ENCODE measurements at regions not wholly inside any gene's neighbourhood (a gene's known extent, or its start where the extent isn't known, plus 50 kb on each side); places are given as distances from the start of the nearest gene placed in this dataset.

DNA sequence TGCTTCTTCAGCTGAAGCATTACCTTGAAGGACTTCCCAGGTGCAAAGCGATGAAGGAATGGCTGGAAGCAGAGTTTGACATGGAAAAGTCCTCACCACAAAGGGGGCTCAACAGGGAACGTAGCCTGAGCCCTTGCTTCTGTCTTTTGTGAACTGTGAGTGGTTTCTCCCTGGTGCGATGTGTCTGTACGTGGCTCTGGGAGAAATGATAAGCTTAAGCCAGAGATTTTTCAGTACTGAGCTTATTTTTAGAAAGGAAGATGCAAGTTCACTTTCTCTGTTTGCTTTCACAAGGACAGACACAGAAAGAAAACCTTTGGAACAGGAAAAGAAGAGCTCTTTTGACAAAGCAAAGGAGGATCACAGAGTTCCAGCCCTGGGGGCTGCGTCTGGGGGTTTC lies 79.4 kb downstream of the DACT2 start:
- TF ChIP-seq CREB1 (CRISPR knock-in tag; IDR thresholded peaks at IDR 0.05) (no peak), ZNF121 (CRISPR knock-in tag; IDR thresholded peaks at IDR 0.05) (no peak), SP1 (CRISPR knock-in tag; conservative IDR thresholded peaks at IDR 0.05) (no peak), CREM (CRISPR knock-in tag; IDR thresholded peaks at IDR 0.05) (no peak), PRRX2 (CRISPR knock-in tag; IDR thresholded peaks at IDR 0.05) (no peak)
- TF ChIP-seq, protein P1, sequence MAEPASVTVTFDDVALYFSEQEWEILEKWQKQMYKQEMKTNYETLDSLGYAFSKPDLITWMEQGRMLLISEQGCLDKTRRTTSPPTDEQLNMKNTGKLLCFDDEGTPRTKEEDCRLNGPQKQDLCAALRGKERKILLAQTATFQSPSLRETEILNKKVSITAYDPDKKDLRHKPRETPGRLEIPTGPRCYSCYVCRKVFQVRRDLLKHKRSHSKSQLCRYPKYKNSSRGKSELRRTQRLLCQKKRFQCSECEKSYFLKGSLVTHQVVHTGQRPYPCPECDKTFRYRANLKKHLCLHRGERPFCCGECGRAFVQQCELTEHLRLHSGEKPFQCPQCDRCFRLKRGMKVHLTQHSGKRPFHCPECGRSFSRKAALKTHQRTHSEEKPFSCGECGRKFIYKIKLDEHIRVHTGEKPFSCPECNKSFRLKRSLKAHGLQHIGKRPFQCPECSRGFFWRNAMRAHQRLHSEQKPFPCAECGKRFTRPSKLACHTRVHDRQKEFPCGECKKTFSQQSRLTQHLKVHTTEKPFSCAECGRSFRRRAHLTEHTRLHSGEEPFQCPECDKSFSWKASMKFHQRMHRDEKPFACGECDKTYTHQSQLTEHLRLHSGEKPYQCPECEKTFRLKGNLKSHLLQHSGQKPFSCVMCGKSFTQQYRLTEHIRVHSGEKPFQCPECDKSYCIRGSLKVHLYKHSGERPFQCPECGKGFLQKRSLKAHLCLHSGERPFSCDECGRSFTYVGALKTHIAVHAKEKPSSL (CRISPR knock-in tag; conservative IDR thresholded peaks at IDR 0.05): no peak
- TF ChIP-seq, protein P2, sequence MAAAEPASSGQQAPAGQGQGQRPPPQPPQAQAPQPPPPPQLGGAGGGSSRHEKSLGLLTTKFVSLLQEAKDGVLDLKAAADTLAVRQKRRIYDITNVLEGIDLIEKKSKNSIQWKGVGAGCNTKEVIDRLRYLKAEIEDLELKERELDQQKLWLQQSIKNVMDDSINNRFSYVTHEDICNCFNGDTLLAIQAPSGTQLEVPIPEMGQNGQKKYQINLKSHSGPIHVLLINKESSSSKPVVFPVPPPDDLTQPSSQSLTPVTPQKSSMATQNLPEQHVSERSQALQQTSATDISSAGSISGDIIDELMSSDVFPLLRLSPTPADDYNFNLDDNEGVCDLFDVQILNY (CRISPR knock-in tag; IDR thresholded peaks at IDR 0.05): no peak
- TF ChIP-seq, protein P3, sequence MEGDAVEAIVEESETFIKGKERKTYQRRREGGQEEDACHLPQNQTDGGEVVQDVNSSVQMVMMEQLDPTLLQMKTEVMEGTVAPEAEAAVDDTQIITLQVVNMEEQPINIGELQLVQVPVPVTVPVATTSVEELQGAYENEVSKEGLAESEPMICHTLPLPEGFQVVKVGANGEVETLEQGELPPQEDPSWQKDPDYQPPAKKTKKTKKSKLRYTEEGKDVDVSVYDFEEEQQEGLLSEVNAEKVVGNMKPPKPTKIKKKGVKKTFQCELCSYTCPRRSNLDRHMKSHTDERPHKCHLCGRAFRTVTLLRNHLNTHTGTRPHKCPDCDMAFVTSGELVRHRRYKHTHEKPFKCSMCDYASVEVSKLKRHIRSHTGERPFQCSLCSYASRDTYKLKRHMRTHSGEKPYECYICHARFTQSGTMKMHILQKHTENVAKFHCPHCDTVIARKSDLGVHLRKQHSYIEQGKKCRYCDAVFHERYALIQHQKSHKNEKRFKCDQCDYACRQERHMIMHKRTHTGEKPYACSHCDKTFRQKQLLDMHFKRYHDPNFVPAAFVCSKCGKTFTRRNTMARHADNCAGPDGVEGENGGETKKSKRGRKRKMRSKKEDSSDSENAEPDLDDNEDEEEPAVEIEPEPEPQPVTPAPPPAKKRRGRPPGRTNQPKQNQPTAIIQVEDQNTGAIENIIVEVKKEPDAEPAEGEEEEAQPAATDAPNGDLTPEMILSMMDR (IDR thresholded peaks at IDR 0.05): no peak
- TF ChIP-seq, protein P4, sequence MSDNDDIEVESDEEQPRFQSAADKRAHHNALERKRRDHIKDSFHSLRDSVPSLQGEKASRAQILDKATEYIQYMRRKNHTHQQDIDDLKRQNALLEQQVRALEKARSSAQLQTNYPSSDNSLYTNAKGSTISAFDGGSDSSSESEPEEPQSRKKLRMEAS (CRISPR knock-in tag; IDR thresholded peaks at IDR 0.05): no peak
- TF ChIP-seq, protein P5, sequence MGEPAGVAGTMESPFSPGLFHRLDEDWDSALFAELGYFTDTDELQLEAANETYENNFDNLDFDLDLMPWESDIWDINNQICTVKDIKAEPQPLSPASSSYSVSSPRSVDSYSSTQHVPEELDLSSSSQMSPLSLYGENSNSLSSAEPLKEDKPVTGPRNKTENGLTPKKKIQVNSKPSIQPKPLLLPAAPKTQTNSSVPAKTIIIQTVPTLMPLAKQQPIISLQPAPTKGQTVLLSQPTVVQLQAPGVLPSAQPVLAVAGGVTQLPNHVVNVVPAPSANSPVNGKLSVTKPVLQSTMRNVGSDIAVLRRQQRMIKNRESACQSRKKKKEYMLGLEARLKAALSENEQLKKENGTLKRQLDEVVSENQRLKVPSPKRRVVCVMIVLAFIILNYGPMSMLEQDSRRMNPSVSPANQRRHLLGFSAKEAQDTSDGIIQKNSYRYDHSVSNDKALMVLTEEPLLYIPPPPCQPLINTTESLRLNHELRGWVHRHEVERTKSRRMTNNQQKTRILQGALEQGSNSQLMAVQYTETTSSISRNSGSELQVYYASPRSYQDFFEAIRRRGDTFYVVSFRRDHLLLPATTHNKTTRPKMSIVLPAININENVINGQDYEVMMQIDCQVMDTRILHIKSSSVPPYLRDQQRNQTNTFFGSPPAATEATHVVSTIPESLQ (CRISPR knock-in tag; IDR thresholded peaks at IDR 0.05): no peak
- TF ChIP-seq, protein P6, sequence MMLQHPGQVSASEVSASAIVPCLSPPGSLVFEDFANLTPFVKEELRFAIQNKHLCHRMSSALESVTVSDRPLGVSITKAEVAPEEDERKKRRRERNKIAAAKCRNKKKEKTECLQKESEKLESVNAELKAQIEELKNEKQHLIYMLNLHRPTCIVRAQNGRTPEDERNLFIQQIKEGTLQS (CRISPR knock-in tag; conservative IDR thresholded peaks at IDR 0.05): no peak
